ENCODE measurements at regions not wholly inside any gene's neighbourhood (a gene's known extent, or its start where the extent isn't known, plus 50 kb on each side); places are given as distances from the start of the nearest gene placed in this dataset.
"Not testable (repeated sequence)": the region's sequence is repeated elsewhere in the genome, so short reads cannot be mapped to it uniquely, and the experiment has no call there.

GRCh38 chr1:94292978-94293377, 55.6 kb upstream of the ARHGAP29 start:
- CTCF ChIA-PET; DNase-seq (ENCODE audit: low read depth, low spot score); H4K20me1 ChIP-seq (ENCODE audit: insufficient read depth); BruUV-seq (replicated peaks); H2AFZ ChIP-seq (ENCODE audit: low read depth, low read length, poor library complexity, severe bottlenecking); H3K4me2 ChIP-seq (ENCODE audit: low read length); H3K9me3 ChIP-seq (ENCODE audit: control insufficient read depth in 1 of 2, insufficient read depth in 1 of 2, low read depth in 1 of 2, low read length in 2 of 2); H3K9me2 ChIP-seq (ENCODE audit: insufficient read depth); RAD21 ChIA-PET (ENCODE audit: low non-redundant PET in 1 of 2, low total read pairs in 2 of 2, uncharacterized antibody in 2 of 2, unreplicated experiment in 2 of 2); H3K9ac ChIP-seq (ENCODE audit: low read length); intact Hi-C loops (cut with micrococcal nuclease); H3K4me3 ChIP-seq (replicated peaks in 1 of 2; ENCODE audit: low read depth in 1 of 2, low read length in 2 of 2); H3K79me2 ChIP-seq (ENCODE audit: insufficient read depth, low read length); ATAC-seq; H3K36me3 ChIP-seq (ENCODE audit: control insufficient read depth in 1 of 2, insufficient read depth in 2 of 2, low read length in 2 of 2); H3K27ac ChIP-seq (ENCODE audit: low read depth, low read length); H3K27me3 ChIP-seq (ENCODE audit: insufficient read depth, low read length): not testable (repeated sequence)
- H3K4me1 ChIP-seq (ENCODE audit: control insufficient read depth in 1 of 2, insufficient read depth in 2 of 2, low read length in 2 of 2) = peaks cover 0 to 37% of the 10 kb centered on the region in 2 experiments; a peak in 2 of 4 replicates
- POLR2A ChIA-PET = interaction anchor here (1.1 to 2.0 kb wide), 3 partner anchors 9 to 51 kb away, joined by 3 to 5 read pairs (median 3); no protein-coding TSS in a partner anchor

GRCh38 chr1:94289244-94289643, 51.9 kb upstream of the ARHGAP29 start:
- H3K4me3 ChIP-seq (replicated peaks in 1 of 2; ENCODE audit: low read depth in 1 of 2, low read length in 2 of 2); BruUV-seq (replicated peaks); ATAC-seq; H2AFZ ChIP-seq (ENCODE audit: low read depth, low read length, poor library complexity, severe bottlenecking); DNase-seq (ENCODE audit: low read depth, low spot score); H3K27ac ChIP-seq (ENCODE audit: low read depth, low read length); H3K9ac ChIP-seq (ENCODE audit: low read length); RAD21 ChIA-PET (ENCODE audit: low non-redundant PET in 1 of 2, low total read pairs in 2 of 2, uncharacterized antibody in 2 of 2, unreplicated experiment in 2 of 2); intact Hi-C loops (cut with micrococcal nuclease); H3K9me2 ChIP-seq (ENCODE audit: insufficient read depth); CTCF ChIA-PET; H4K20me1 ChIP-seq (ENCODE audit: insufficient read depth); H3K27me3 ChIP-seq (ENCODE audit: insufficient read depth, low read length); H3K9me3 ChIP-seq (ENCODE audit: control insufficient read depth in 1 of 2, insufficient read depth in 1 of 2, low read depth in 1 of 2, low read length in 2 of 2); H3K4me2 ChIP-seq (ENCODE audit: low read length); POLR2A ChIA-PET; H3K79me2 ChIP-seq (ENCODE audit: insufficient read depth, low read length); H3K36me3 ChIP-seq (ENCODE audit: control insufficient read depth in 1 of 2, insufficient read depth in 2 of 2, low read length in 2 of 2): not testable (repeated sequence)
- peaks cover 27 to 44% of the 10 kb centered on the region in 2 experiments for H3K4me1 ChIP-seq (ENCODE audit: control insufficient read depth in 1 of 2, insufficient read depth in 2 of 2, low read length in 2 of 2)

Measured in HCT116 (cell line).